CD4-positive, alpha-beta memory T cell (primary cell): ENCODE measurements at regions not wholly inside any gene's neighbourhood (a gene's known extent, or its start where the extent isn't known, plus 50 kb on each side); places are given as distances from the start of the nearest gene placed in this dataset.
"Not testable (repeated sequence)": the region's sequence is repeated elsewhere in the genome, so short reads cannot be mapped to it uniquely, and the experiment has no call there.

Source experiments
- CTCF ChIA-PET: fragments of 350-600 bp; sonication (Branson Sonifier 250); formaldehyde crosslinking; loops from one replicate; lab custom pipeline; 2021; ENCODE audit warnings: inconsistent platforms; ENCODE audit not compliant: partially characterized antibody; lab: Charles Lee
- POLR2A ChIA-PET: fragments of 350-600 bp; sonication (Branson Sonifier 250); formaldehyde crosslinking; loops from one replicate; lab custom pipeline; 2021; ENCODE audit not compliant: partially characterized antibody; lab: Charles Lee
- DNase-seq, 5 donors: peaks; one replicate each; pipeline versions ENCODE4 v3.0.0 to v3.0.0-alpha.2; 2020 to 2022; ENCODE audit warnings: mixed read lengths in 1 of 5
- H3K27ac ChIP-seq: one replicate; pipeline ENCODE4 v1.7.0; 2013; ENCODE audit warnings: low read depth, low read length
- H3K27me3 ChIP-seq: 2 replicates; pipeline ENCODE4 v1.7.0; 2013; ENCODE audit warnings: mild to moderate bottlenecking, low read length, moderate library complexity; ENCODE audit not compliant: insufficient read depth
- H3K36me3 ChIP-seq: 2 replicates; pipeline ENCODE4 v1.7.0; 2013; ENCODE audit warnings: mild to moderate bottlenecking, low read length, moderate library complexity; ENCODE audit not compliant: insufficient read depth
- H3K4me1 ChIP-seq: 2 replicates; pipeline ENCODE4 v1.7.0; 2013; ENCODE audit warnings: mild to moderate bottlenecking, low read length, moderate library complexity; ENCODE audit not compliant: insufficient read depth
- H3K4me3 ChIP-seq, 2 donors: one replicate each; pipeline ENCODE4 v1.7.0; 2013; ENCODE audit warnings: low read length in 2 of 2, mild to moderate bottlenecking in 1 of 2
- H3K9me3 ChIP-seq, 2 donors: one replicate each; pipeline ENCODE4 v1.7.0; 2013; ENCODE audit warnings: low read length in 2 of 2, control low read depth in 1 of 2; ENCODE audit not compliant: control insufficient read depth in 1 of 2
- H3K27ac Mint-ChIP-seq, 7 donors: one replicate each; pipeline ENCODE4 v1.8.0; 2020 to 2021; ENCODE audit warnings: mixed read lengths in 7 of 7, mild to moderate bottlenecking in 6 of 7, inconsistent platforms in 3 of 7, moderate library complexity in 3 of 7
- H3K27me3 Mint-ChIP-seq, 2 donors: one replicate each; pipeline ENCODE4 v1.8.0; 2020 to 2021; ENCODE audit warnings: mixed read lengths in 2 of 2
- H3K36me3 Mint-ChIP-seq, 2 donors: one replicate each; pipeline ENCODE4 v1.8.0; 2020 to 2021; ENCODE audit warnings: mixed read lengths in 2 of 2, inconsistent platforms in 1 of 2, mild to moderate bottlenecking in 1 of 2
- H3K4me1 Mint-ChIP-seq, 4 donors: one replicate each; pipeline ENCODE4 v1.8.0; 2020 to 2021; ENCODE audit warnings: mixed read lengths in 4 of 4, mild to moderate bottlenecking in 1 of 4
- H3K4me3 Mint-ChIP-seq, 8 donors: one replicate each; pipeline ENCODE4 v1.8.0; 2020 to 2021; ENCODE audit warnings: mixed read lengths in 8 of 8, mild to moderate bottlenecking in 7 of 8, moderate library complexity in 6 of 8, inconsistent platforms in 3 of 8
- H3K9me3 Mint-ChIP-seq, 8 donors: one replicate each; pipeline ENCODE4 v1.8.0; 2020 to 2021; ENCODE audit warnings: mixed read lengths in 8 of 8, mild to moderate bottlenecking in 5 of 8, inconsistent platforms in 3 of 8, moderate library complexity in 1 of 8
- intact Hi-C: fragments of 100-400 bp; cut with micrococcal nuclease; formaldehyde crosslinking; loops from one replicate; pipeline ENCODE4 v1.15.1; 2023

DNA sequence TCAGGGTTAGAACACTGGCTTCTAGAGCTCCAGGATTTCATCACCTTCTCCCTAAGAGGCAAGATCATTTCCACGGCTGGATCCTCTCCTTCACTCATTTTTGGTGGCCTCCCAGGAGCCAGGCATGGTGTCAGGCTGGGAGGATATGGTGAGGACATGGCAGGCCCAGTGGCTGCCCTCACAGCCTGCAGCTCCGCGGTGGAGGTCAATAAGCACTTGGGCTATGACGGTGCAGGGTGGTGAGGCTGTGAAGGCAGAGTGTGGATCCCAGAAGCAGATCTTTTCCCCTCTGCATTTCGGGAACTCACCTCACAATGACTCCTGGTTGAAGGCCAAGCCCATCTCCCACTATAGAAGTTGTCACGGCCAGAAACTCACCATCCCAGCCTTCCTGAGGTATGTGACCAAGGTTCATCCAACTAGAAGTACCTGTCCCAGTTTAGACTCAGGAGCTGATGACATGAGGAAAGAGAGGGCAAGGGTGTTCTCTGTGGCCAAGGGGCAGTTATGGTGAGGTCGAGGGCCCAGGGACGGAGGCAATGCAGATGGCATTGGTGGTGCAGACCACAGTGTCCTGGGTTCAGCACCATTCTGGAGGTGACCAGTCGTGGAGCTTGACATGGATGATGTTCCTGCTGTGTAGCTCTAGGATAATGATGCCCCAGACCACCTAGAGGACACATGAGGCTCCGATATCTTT is 100.1 kb upstream of the SMAD3 start:
- no peaks in the 10 kb centered on the region for H3K27me3 ChIP-seq
- H3K27me3 Mint-ChIP-seq, result no peaks in the 10 kb centered on the region
- H3K27ac Mint-ChIP-seq, result no peak overlapping the region
- intact Hi-C loops, result no loop called here
- no peak overlapping the region for H3K4me3 ChIP-seq
- no peaks in the 10 kb centered on the region for H3K36me3 Mint-ChIP-seq
- ChIA-PET POLR2A (no interaction called here), CTCF (interaction anchor here (0.7 to 1.6 kb wide), 5 partner anchors 11 to 214 kb away, joined by 3 to 4 read pairs (median 3); no protein-coding TSS in a partner anchor)
- DNase-seq, result no peak
- no peaks in the 10 kb centered on the region for H3K36me3 ChIP-seq
- H3K9me3 ChIP-seq, result no peaks in the 10 kb centered on the region
- H3K4me1 Mint-ChIP-seq, result peaks cover 0 to 2% (median 0%) of the 10 kb centered on the region in 4 donors
- no peak overlapping the region for H3K27ac ChIP-seq
- no peaks in the 10 kb centered on the region for H3K9me3 Mint-ChIP-seq
- H3K4me1 ChIP-seq, result no peaks in the 10 kb centered on the region
- H3K4me3 Mint-ChIP-seq, result no peak overlapping the region

DNA sequence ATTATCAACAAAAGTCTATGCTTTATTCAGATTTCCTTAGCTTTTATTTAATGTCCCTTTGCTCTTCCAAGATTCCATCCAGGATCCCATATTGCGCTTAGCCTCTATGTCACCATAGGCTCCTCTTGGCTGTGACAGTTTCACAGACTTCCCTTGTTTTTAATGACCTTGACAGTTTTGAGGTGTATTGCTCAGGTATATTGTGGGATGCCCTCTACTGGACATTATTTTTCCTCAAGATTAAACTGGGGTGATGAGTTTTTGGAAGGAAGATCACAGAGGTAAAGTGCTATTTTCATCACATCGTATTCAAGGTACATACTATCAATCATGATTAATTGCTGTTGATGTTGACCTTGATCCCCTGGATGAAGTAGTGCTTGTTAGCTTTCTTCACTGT is 99.1 kb upstream of the SMAD3 start:
- peak in 3 of 5 donors; percentile 6 to 16 (median 11) for DNase-seq
- Histone ChIP-seq H3K4me3 (no peak overlapping the region), H3K27me3 (no peaks in the 10 kb centered on the region), H3K4me1 (no peaks in the 10 kb centered on the region), H3K9me3 (no peaks in the 10 kb centered on the region), H3K27ac (no peak overlapping the region), H3K36me3 (no peaks in the 10 kb centered on the region)
- intact Hi-C loops, result no loop called here
- Mint-ChIP-seq H3K9me3 (no peaks in the 10 kb centered on the region), H3K4me1 (peaks cover 0 to 2% (median 0%) of the 10 kb centered on the region in 4 donors), H3K4me3 (no peak overlapping the region), H3K27me3 (no peaks in the 10 kb centered on the region), H3K27ac (no peak overlapping the region), H3K36me3 (no peaks in the 10 kb centered on the region)
- CTCF ChIA-PET, result interaction anchor here (0.7 to 1.6 kb wide), 4 partner anchors 10 to 213 kb away, joined by 3 to 4 read pairs (median 4); no protein-coding TSS in a partner anchor
- POLR2A ChIA-PET, result no interaction called here

DNA sequence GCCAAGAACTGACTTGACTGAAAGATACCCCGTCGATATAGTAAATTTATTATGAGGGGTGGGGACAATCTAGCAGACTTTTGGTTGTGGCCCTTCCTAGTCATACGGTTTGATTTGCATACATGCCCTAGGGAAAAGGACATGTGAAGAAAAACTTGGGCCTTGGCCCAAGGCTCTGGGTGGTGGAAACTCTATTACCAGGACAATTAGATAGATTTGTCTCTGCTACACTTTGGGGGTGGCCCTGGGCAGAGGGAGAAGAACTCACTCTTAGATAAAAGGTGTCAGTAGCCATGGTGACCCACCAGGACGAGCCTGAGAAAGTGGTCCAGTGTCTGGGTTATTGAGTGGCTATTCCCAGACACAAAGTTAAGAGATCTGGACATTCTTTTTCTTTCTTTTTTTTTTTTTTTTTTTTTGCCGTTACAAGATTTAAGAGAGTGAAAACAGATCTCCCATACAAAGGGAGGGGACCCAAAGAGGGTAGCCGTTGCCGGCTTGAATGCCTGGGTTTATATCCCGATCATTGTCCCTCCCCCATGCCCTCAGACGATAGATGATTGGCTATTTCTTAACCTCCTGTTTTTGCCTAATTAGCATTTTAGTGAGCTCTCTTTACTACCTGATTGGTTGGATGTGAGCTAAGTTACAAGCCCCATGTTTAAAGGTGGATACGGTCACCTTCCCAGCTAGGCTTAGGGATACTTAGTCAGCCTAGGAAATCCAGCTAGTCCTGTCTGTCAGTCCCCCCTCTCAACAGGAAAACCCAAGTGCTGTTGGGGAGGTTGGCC is 96.4 kb upstream of the SMAD3 start:
- Mint-ChIP-seq H3K9me3 (no peaks in the 10 kb centered on the region), H3K4me1 (peaks cover 0 to 2% (median 0%) of the 10 kb centered on the region in 4 donors), H3K36me3 (no peaks in the 10 kb centered on the region), H3K27ac (peak overlapping the region in 1 of 7 donors; percentile 36), H3K27me3 (no peaks in the 10 kb centered on the region), H3K4me3 (no peak overlapping the region)
- Histone ChIP-seq H3K36me3 (no peaks in the 10 kb centered on the region), H3K27ac (no peak overlapping the region), H3K4me3 (no peak overlapping the region), H3K9me3 (no peaks in the 10 kb centered on the region), H3K4me1 (no peaks in the 10 kb centered on the region), H3K27me3 (no peaks in the 10 kb centered on the region)
- DNase-seq, result no peak
- CTCF ChIA-PET, result interaction anchor here (1.2 to 1.4 kb wide), 2 partner anchors 20 to 23 kb away, joined by 3 to 4 read pairs; no protein-coding TSS in a partner anchor
- intact Hi-C loops, result no loop called here
- POLR2A ChIA-PET, result interaction anchor here (0.6 kb wide), 1 partner anchor 115 kb away, joined by 5 read pairs; no protein-coding TSS in a partner anchor

DNA sequence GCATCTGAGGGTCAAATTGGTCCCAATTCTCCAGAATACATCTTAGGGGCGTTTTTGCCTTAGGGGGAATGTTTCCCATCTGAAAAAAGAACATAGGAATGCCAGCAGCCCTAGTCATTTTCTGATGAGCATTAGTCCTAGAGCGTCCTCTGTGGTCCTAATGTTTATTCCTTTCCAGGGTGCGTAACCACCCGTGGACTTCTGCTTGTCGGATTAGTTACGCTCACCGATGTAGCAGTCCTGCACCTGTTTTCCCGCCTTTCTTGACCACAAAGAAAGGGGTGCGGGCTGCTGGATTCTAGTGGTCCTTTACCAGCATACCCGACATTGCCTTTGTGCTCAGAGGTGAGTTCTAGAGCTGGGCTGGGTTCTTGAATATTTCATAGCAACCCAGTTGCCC is 91.3 kb upstream of the SMAD3 start:
- H3K27ac ChIP-seq, H3K9me3 ChIP-seq, H3K27me3 ChIP-seq, H3K36me3 ChIP-seq, DNase-seq, H3K4me1 ChIP-seq, H3K4me3 ChIP-seq, H3K36me3 Mint-ChIP-seq, POLR2A ChIA-PET, H3K9me3 Mint-ChIP-seq, H3K27ac Mint-ChIP-seq, intact Hi-C loops, CTCF ChIA-PET, H3K27me3 Mint-ChIP-seq, H3K4me3 Mint-ChIP-seq, H3K4me1 Mint-ChIP-seq: not testable (repeated sequence)

DNA sequence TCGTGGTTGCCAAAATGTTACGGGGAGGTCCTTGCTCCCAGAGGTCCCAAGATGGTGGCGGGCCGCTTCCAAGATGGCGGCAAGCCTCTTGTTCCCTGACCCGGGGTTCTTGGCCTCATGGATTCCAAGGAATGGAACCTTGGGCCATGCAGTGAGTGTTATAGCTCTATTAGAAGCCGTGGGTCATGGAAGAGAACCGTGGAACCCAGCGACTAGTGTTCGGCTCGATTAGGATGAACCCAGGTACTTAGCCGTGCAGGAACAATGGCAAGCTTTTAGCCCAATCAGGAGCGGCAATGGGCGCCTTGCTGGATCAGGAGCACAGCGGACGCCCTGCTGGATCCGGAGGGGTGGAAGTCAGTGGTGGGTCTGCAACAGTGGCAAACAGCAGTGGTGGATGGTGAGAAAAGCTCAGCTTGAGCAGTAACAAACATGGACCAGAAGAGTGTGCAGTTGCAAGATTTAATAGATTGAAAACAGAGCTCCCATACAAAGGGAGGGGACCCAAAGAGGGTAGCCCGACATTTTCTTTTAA is 89.2 kb upstream of the SMAD3 start:
- CTCF ChIA-PET, result interaction anchor here (1.5 kb wide), 1 partner anchor 10 kb away, joined by 3 read pairs; no protein-coding TSS in a partner anchor
- intact Hi-C loops, H3K9me3 Mint-ChIP-seq, H3K27me3 ChIP-seq, H3K36me3 Mint-ChIP-seq, H3K27ac ChIP-seq, H3K4me1 Mint-ChIP-seq, DNase-seq, H3K27ac Mint-ChIP-seq, H3K4me3 Mint-ChIP-seq, H3K36me3 ChIP-seq, H3K27me3 Mint-ChIP-seq, H3K9me3 ChIP-seq, H3K4me3 ChIP-seq, POLR2A ChIA-PET, H3K4me1 ChIP-seq: not testable (repeated sequence)

DNA sequence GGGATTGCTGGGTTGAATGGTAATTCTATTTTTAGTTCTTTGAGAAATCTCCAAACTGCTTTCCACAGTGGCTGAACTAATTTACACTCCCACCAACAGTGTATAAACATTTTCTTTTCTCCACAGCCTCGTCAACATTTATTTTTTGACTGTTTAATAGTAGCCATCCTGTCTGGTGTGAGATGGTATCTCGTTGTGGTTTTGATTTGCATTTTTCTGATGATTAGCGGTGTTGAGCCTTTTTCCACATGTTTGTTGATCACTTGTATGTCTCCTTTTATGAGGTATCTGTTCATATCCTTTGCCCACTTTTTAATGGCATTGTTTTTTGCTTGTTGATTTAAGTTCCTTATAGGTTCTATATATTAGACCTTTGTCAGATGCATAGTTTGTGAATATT is 85.1 kb upstream of the SMAD3 start:
- H3K4me3 ChIP-seq, H3K9me3 Mint-ChIP-seq, H3K9me3 ChIP-seq, DNase-seq, H3K36me3 ChIP-seq, H3K27me3 ChIP-seq, H3K36me3 Mint-ChIP-seq, H3K27ac ChIP-seq, POLR2A ChIA-PET, CTCF ChIA-PET, intact Hi-C loops, H3K4me1 ChIP-seq, H3K4me3 Mint-ChIP-seq, H3K27ac Mint-ChIP-seq, H3K4me1 Mint-ChIP-seq: not testable (repeated sequence)
- peaks cover 5 to 11% of the 10 kb centered on the region in 2 donors for H3K27me3 Mint-ChIP-seq

DNA sequence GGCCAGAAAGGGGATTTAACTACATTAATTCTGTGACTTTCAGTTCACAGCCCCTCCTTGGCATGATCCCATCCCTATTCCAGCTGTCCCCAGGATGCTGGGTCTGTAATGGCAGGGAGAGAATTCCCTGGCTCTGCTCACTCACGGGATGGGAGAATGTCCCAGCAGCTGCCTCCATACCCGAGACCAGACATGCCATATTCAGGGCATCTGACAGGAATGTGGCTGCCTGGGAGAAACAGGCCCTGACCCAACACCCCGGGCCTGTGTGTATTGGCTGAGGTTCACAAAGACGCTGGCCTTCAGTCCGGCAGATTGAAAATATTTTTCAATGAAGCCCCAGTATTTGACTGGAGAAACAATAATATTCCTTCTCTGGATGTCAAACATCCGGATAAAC is 83.6 kb upstream of the SMAD3 start:
- no peaks in the 10 kb centered on the region for H3K4me1 ChIP-seq
- no peaks in the 10 kb centered on the region for H3K27me3 ChIP-seq
- Mint-ChIP-seq H3K4me1 (peaks cover 0 to 4% (median 0%) of the 10 kb centered on the region in 4 donors), H3K9me3 (peaks cover 0 to 4% (median 0%) of the 10 kb centered on the region in 8 donors), H3K27me3 (peaks cover 5 to 13% of the 10 kb centered on the region in 2 donors), H3K27ac (no peak overlapping the region), H3K36me3 (peaks cover 0 to 7% of the 10 kb centered on the region in 2 donors), H3K4me3 (no peak overlapping the region)
- H3K4me3 ChIP-seq, result no peak overlapping the region
- no peaks in the 10 kb centered on the region for H3K9me3 ChIP-seq
- H3K36me3 ChIP-seq, result no peaks in the 10 kb centered on the region
- no peak for DNase-seq
- no peak overlapping the region for H3K27ac ChIP-seq
- ChIA-PET CTCF (no interaction called here), POLR2A (no interaction called here)
- intact Hi-C loops, result no loop called here
